Neuronal stem cell (in vitro differentiated cells): ENCODE measurements at regions not wholly inside any gene's neighbourhood (a gene's known extent, or its start where the extent isn't known, plus 50 kb on each side); places are given as distances from the start of the nearest gene placed in this dataset.

Source experiments
- DNase-seq: peaks from one replicate; pipeline ENCODE4 v3.0.0-alpha.2; 2013; ENCODE audit warnings: low spot score
- H2AFZ ChIP-seq: one replicate; pipeline ENCODE4 v1.6.1; 2013; ENCODE audit warnings: mild to moderate bottlenecking, low read length, inconsistent platforms
- H2AK5ac ChIP-seq: 2 replicates; pipeline ENCODE4 v1.6.1; 2013; ENCODE audit warnings: low read depth, mild to moderate bottlenecking, inconsistent platforms, low read length, moderate library complexity, mixed read lengths
- H2BK120ac ChIP-seq: 2 replicates; pipeline ENCODE4 v1.6.1; 2013; ENCODE audit warnings: low read depth, mild to moderate bottlenecking, inconsistent platforms, low read length, moderate library complexity, mixed read lengths
- H2BK12ac ChIP-seq: one replicate; pipeline ENCODE4 v1.6.1; 2013; ENCODE audit warnings: low read length, inconsistent platforms
- H2BK15ac ChIP-seq: 2 replicates; pipeline ENCODE4 v1.6.1; 2013; ENCODE audit warnings: mild to moderate bottlenecking, low read length, inconsistent platforms, mixed read lengths
- H2BK5ac ChIP-seq: one replicate; pipeline ENCODE4 v1.6.1; 2013; ENCODE audit warnings: inconsistent platforms, mild to moderate bottlenecking, low read length, moderate library complexity
- H3K14ac ChIP-seq: one replicate; pipeline ENCODE4 v1.6.1; 2013; ENCODE audit warnings: low read length, inconsistent platforms
- H3K18ac ChIP-seq: 2 replicates; pipeline ENCODE4 v1.6.1; 2013; ENCODE audit warnings: low read length, inconsistent platforms
- H3K23ac ChIP-seq: 2 replicates; pipeline ENCODE4 v1.6.1; 2013; ENCODE audit warnings: low read depth, mild to moderate bottlenecking, mixed read lengths, low read length, inconsistent platforms; ENCODE audit not compliant: poor library complexity
- H3K27ac ChIP-seq: replicated peaks from 3 replicates; pipeline ENCODE4 v1.5.1; 2013; ENCODE audit warnings: low read length, inconsistent platforms
- H3K27me3 ChIP-seq, 3 experiments: 2 replicates each; pipeline ENCODE4 v1.6.1; 2013; ENCODE audit warnings: low read length in 3 of 3, mild to moderate bottlenecking in 2 of 3, inconsistent platforms in 1 of 3, low read depth in 1 of 3, mixed read lengths in 1 of 3, moderate library complexity in 1 of 3; ENCODE audit not compliant: control insufficient read depth in 3 of 3, insufficient read depth in 3 of 3
- H3K36me3 ChIP-seq, 2 donors: replicated peaks in 1 of 2; 2 replicates each; pipeline ENCODE4 v1.6.1; 2013; ENCODE audit warnings: low read length in 2 of 2; ENCODE audit not compliant: control insufficient read depth in 2 of 2, insufficient read depth in 2 of 2
- H3K4ac ChIP-seq: 2 replicates; pipeline ENCODE4 v1.6.1; 2013; ENCODE audit warnings: inconsistent platforms, mild to moderate bottlenecking, low read length, moderate library complexity
- H3K4me1 ChIP-seq, 2 donors: 1 replicate in 1 of 2; 2 replicates in 1 of 2; pipeline ENCODE4 v1.6.1; 2013; ENCODE audit warnings: low read length in 2 of 2, low read depth in 1 of 2; ENCODE audit not compliant: control insufficient read depth in 2 of 2, insufficient read depth in 1 of 2
- H3K4me2 ChIP-seq: one replicate; pipeline ENCODE4 v1.6.1; 2013; ENCODE audit warnings: mild to moderate bottlenecking, low read length, inconsistent platforms; ENCODE audit not compliant: insufficient read depth, poor library complexity, severe bottlenecking
- H3K4me3 ChIP-seq, 2 donors: 2 replicates each; pipeline ENCODE4 v1.5.1; 2013; ENCODE audit warnings: low read length in 2 of 2, mild to moderate bottlenecking in 2 of 2, inconsistent platforms in 1 of 2, moderate library complexity in 1 of 2
- H3K79me1 ChIP-seq: one replicate; pipeline ENCODE4 v1.6.1; 2013; ENCODE audit warnings: low read depth, mild to moderate bottlenecking, inconsistent platforms, low read length, moderate library complexity
- H3K9ac ChIP-seq: one replicate; pipeline ENCODE4 v1.6.1; 2013; ENCODE audit warnings: mild to moderate bottlenecking, low read depth, low read length, inconsistent platforms; ENCODE audit not compliant: poor library complexity
- H3K9me3 ChIP-seq, 2 donors: replicated peaks in 1 of 2; 2 replicates each; pipeline versions ENCODE3 to v1.6.1; 2013; ENCODE audit warnings: low read length in 2 of 2, mild to moderate bottlenecking in 2 of 2, inconsistent platforms in 1 of 2, low read depth in 1 of 2, mixed read lengths in 1 of 2, moderate library complexity in 1 of 2; ENCODE audit not compliant: control insufficient read depth in 2 of 2, insufficient read depth in 1 of 2
- H4K8ac ChIP-seq: one replicate; pipeline ENCODE4 v1.6.1; 2013; ENCODE audit warnings: low read depth, mild to moderate bottlenecking, inconsistent platforms, low read length, moderate library complexity
- H4K91ac ChIP-seq: one replicate; pipeline ENCODE4 v1.6.1; 2013; ENCODE audit warnings: low read length, low read depth, mild to moderate bottlenecking, inconsistent platforms; ENCODE audit not compliant: poor library complexity
- WGBS, 2 donors: extraction: QIAGEN DNeasy Blood & Tissue Kit; methylation state at CpG; one replicate each; pipeline ENCODE4 v1.1.7; 2013; ENCODE audit warnings: missing lambda C conversion rate in 2 of 2, mixed read lengths in 1 of 2; ENCODE audit not compliant: insufficient read length in 2 of 2, insufficient replicate concordance in 1 of 2; ENCODE audit errors: extremely low coverage in 2 of 2; 5-methylcytosine and 5-hydroxymethylcytosine counted together

DNA sequence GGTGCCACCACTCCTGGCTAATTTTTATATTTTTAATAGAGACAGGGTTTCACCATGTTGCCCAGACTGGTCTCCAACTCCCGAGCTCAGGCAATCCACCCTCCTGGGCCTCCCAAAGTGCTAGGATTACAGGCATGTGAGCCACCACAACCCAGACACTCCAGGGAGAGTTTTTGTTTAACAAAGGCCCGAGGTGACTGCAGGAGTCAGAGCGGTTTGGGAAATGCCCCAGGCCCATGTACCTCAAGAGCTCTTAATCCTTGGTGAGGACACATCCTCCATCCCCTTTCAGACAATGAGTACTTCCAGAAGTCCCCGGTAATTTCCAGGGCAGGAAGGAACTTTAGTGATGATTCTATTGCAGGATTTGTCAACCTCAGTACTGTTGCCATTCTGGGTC lies 176.0 kb downstream of the ESRRB start:
- peaks cover 0 to 10% of the 10 kb centered on the region in 2 donors for H3K4me1 ChIP-seq
- WGBS, 2 donors = no CpG with 5 or more reads among the region's 4 CpGs
- DNase-seq = no peak

GRCh38 chr14:76564471-76565422 lies 188.8 kb downstream of the ESRRB start:
- Histone ChIP-seq H3K9me3 (no peaks in the 10 kb centered on the region), H2BK12ac (no peak overlapping the region), H3K4ac (no peak overlapping the region), H3K23ac (no peak overlapping the region), H2BK120ac (no peak overlapping the region), H3K27ac (no peak overlapping the region), H2AK5ac (no peak overlapping the region), H2BK15ac (no peak overlapping the region), H4K8ac (no peak overlapping the region), H3K9ac (no peak overlapping the region), H2BK5ac (no peak overlapping the region), H3K18ac (no peak overlapping the region), H2AFZ (no peak overlapping the region), H3K36me3 (no peaks in the 10 kb centered on the region), H3K27me3 (no peaks in the 10 kb centered on the region), H4K91ac (no peak overlapping the region), H3K4me2 (no peak overlapping the region), H3K79me1 (no peaks in the 10 kb centered on the region), H3K14ac (no peak overlapping the region), H3K4me3 (no peak overlapping the region), H3K4me1 (no peaks in the 10 kb centered on the region)
- DNase-seq = no peak
- WGBS, 2 donors = no CpG with 5 or more reads among the region's 18 CpGs

More for the DNA sequence above, 176.0 kb downstream of the ESRRB start:
- Histone ChIP-seq H2AK5ac (no peak overlapping the region), H3K79me1 (peaks cover 2% of the 10 kb centered on the region), H3K27me3 (no peaks in the 10 kb centered on the region), H2BK5ac (no peak overlapping the region), H3K27ac (no peak overlapping the region), H3K14ac (no peak overlapping the region), H3K36me3 (no peaks in the 10 kb centered on the region), H3K23ac (no peak overlapping the region), H3K9ac (no peak overlapping the region), H2BK15ac (no peak overlapping the region), H4K91ac (no peak overlapping the region), H2BK120ac (no peak overlapping the region), H3K18ac (no peak overlapping the region), H3K9me3 (no peaks in the 10 kb centered on the region), H3K4me2 (no peak overlapping the region), H3K4ac (no peak overlapping the region), H3K4me3 (no peak overlapping the region), H2BK12ac (no peak overlapping the region), H4K8ac (no peak overlapping the region), H2AFZ (no peak overlapping the region)

GRCh38 chr14:76566439-76566838 lies 190.5 kb downstream of the ESRRB start:
- Histone ChIP-seq H3K36me3 (no peaks in the 10 kb centered on the region), H3K14ac (no peak overlapping the region), H3K9ac (no peak overlapping the region), H3K4me2 (no peak overlapping the region), H3K79me1 (no peaks in the 10 kb centered on the region), H3K27ac (no peak overlapping the region), H2AK5ac (peak overlapping the region; percentile 57), H3K4me1 (peaks cover 0 to 1% of the 10 kb centered on the region in 2 donors), H4K8ac (no peak overlapping the region), H4K91ac (no peak overlapping the region), H2AFZ (no peak overlapping the region), H3K9me3 (no peaks in the 10 kb centered on the region), H3K23ac (peak overlapping the region; percentile 34), H3K18ac (peak overlapping the region; percentile 68), H2BK12ac (no peak overlapping the region), H2BK5ac (no peak overlapping the region), H2BK120ac (no peak overlapping the region), H3K4ac (no peak overlapping the region), H2BK15ac (peak overlapping the region; percentile 24), H3K27me3 (no peaks in the 10 kb centered on the region), H3K4me3 (no peak overlapping the region)
- DNase-seq = no peak
- no CpG with 5 or more reads among the region's 4 CpGs for WGBS, 2 donors

- WGBS, 2 donors = no CpG with 5 or more reads among the region's 22 CpGs
These were observed 186.7 kb upstream of the VASH1 start for GRCh38 chr14:76574416-76575095.

More at GRCh38 chr14:76574416-76575095, 186.7 kb upstream of the VASH1 start:
- Histone ChIP-seq H3K27me3 (no peaks in the 10 kb centered on the region), H2BK120ac (no peak overlapping the region), H4K91ac (no peak overlapping the region), H2BK12ac (no peak overlapping the region), H3K4me2 (no peak overlapping the region), H3K27ac (no peak overlapping the region), H3K36me3 (no peaks in the 10 kb centered on the region), H3K23ac (no peak overlapping the region), H4K8ac (no peak overlapping the region), H3K9me3 (no peaks in the 10 kb centered on the region), H2BK5ac (no peak overlapping the region), H2BK15ac (no peak overlapping the region), H3K4me1 (peaks cover 0 to 3% of the 10 kb centered on the region in 2 donors), H3K4ac (no peak overlapping the region), H2AK5ac (no peak overlapping the region), H2AFZ (no peak overlapping the region), H3K4me3 (no peak overlapping the region), H3K18ac (no peak overlapping the region), H3K14ac (no peak overlapping the region), H3K79me1 (no peaks in the 10 kb centered on the region), H3K9ac (no peak overlapping the region)
- no peak for DNase-seq
